ENCODE measurements at regions not wholly inside any gene's neighbourhood (a gene's known extent, or its start where the extent isn't known, plus 50 kb on each side); places are given as distances from the start of the nearest gene placed in this dataset.

- no peak overlapping the region for H3K27ac ChIP-seq
- no peak for TF ChIP-seq CTCF (conservative IDR thresholded peaks at IDR 0.05; ENCODE audit: low read depth)
- ChIA-PET CTCF (no interaction called here), POLR2A (ENCODE audit: low non-redundant PET) (no interaction called here)
- DNase-seq (ENCODE audit: low spot score) = no peak
These were observed 74.3 kb upstream of the MSTN start for GRCh38 chr2:190136825-190137224.

GRCh38 chr2:190136259-190136658 is 73.7 kb upstream of the MSTN start:
- CTCF ChIA-PET = interaction anchor here (0.6 kb wide), 1 partner anchor 66 kb away, joined by 4 read pairs; no protein-coding TSS in a partner anchor
- no peak for TF ChIP-seq CTCF (conservative IDR thresholded peaks at IDR 0.05; ENCODE audit: low read depth)
- DNase-seq (ENCODE audit: low spot score) = no peak
- H3K27ac ChIP-seq = no peak overlapping the region
- POLR2A ChIA-PET (ENCODE audit: low non-redundant PET) = no interaction called here

GRCh38 chr2:190129421-190130199 is 67.1 kb upstream of the MSTN start:
- TF ChIP-seq CTCF (conservative IDR thresholded peaks at IDR 0.05; ENCODE audit: low read depth) = no peak
- no peak for DNase-seq (ENCODE audit: low spot score)
- ChIA-PET CTCF (no interaction called here), POLR2A (ENCODE audit: low non-redundant PET) (no interaction called here)
- H3K27ac ChIP-seq = no peak overlapping the region

GRCh38 chr2:190127651-190128050 is 65.1 kb upstream of the MSTN start:
- no peak for TF ChIP-seq CTCF (conservative IDR thresholded peaks at IDR 0.05; ENCODE audit: low read depth)
- no peak overlapping the region for H3K27ac ChIP-seq
- DNase-seq (ENCODE audit: low spot score) = no peak
- ChIA-PET POLR2A (ENCODE audit: low non-redundant PET) (no interaction called here), CTCF (interaction anchor here (0.6 to 0.7 kb wide), 2 partner anchors 210 to 216 kb away, joined by 3 read pairs; no protein-coding TSS in a partner anchor)

- no peak overlapping the region for H3K27ac ChIP-seq
- POLR2A ChIA-PET (ENCODE audit: low non-redundant PET) = interaction anchor here (0.7 kb wide), 1 partner anchor 34 kb away, joined by 4 read pairs; no protein-coding TSS in a partner anchor
- TF ChIP-seq CTCF (conservative IDR thresholded peaks at IDR 0.05; ENCODE audit: low read depth) = no peak
- CTCF ChIA-PET = interaction anchor here (0.6 kb wide), 1 partner anchor 217 kb away, joined by 3 read pairs; no protein-coding TSS in a partner anchor
- DNase-seq (ENCODE audit: low spot score) = no peak
These were observed 64.3 kb upstream of the MSTN start for GRCh38 chr2:190126798-190127197.

GRCh38 chr2:190123956-190124355 is 61.4 kb upstream of the MSTN start:
- H3K27ac ChIP-seq = no peak overlapping the region
- POLR2A ChIA-PET (ENCODE audit: low non-redundant PET) = no interaction called here
- DNase-seq (ENCODE audit: low spot score) = no peak
- CTCF ChIA-PET = interaction anchor here (1.1 kb wide), 1 partner anchor 35 kb away, joined by 5 read pairs; no protein-coding TSS in a partner anchor
- TF ChIP-seq CTCF (conservative IDR thresholded peaks at IDR 0.05; ENCODE audit: low read depth) = no peak

Data from RWPE1 (cell line).